ENCODE measurements at regions not wholly inside any gene's neighbourhood (a gene's known extent, or its start where the extent isn't known, plus 50 kb on each side); places are given as distances from the start of the nearest gene placed in this dataset.

GRCh38 chr4:53734584-53735353 is 143.5 kb upstream of the LNX1 start:
- Histone ChIP-seq H3K4me1 (ENCODE audit: control insufficient read depth in 3 of 3, insufficient read depth in 3 of 3, low read length in 3 of 3) (no peaks in the 10 kb centered on the region), H3K9me3 (ENCODE audit: control insufficient read depth in 3 of 3, low read length in 3 of 3) (no peaks in the 10 kb centered on the region), H3K27ac (ENCODE audit: low read depth, low read length) (no peak overlapping the region), H3K4me3 (ENCODE audit: low read length in 3 of 3) (no peak overlapping the region), H3K36me3 (ENCODE audit: control insufficient read depth in 3 of 3, insufficient read depth in 3 of 3, low read length in 3 of 3) (no peaks in the 10 kb centered on the region), H3K27me3 (ENCODE audit: control insufficient read depth in 3 of 3, insufficient read depth in 3 of 3, low read length in 3 of 3) (no peaks in the 10 kb centered on the region), H3K9ac (ENCODE audit: low read depth in 1 of 3, low read length in 3 of 3) (no peak overlapping the region)

GRCh38 chr4:53734182-53734581 is 142.9 kb upstream of the LNX1 start:
- Histone ChIP-seq H3K4me3 (ENCODE audit: low read length in 3 of 3) (no peak overlapping the region), H3K9me3 (ENCODE audit: control insufficient read depth in 3 of 3, low read length in 3 of 3) (no peaks in the 10 kb centered on the region), H3K36me3 (ENCODE audit: control insufficient read depth in 3 of 3, insufficient read depth in 3 of 3, low read length in 3 of 3) (no peaks in the 10 kb centered on the region), H3K4me1 (ENCODE audit: control insufficient read depth in 3 of 3, insufficient read depth in 3 of 3, low read length in 3 of 3) (no peaks in the 10 kb centered on the region), H3K27ac (ENCODE audit: low read depth, low read length) (no peak overlapping the region), H3K9ac (ENCODE audit: low read depth in 1 of 3, low read length in 3 of 3) (no peak overlapping the region), H3K27me3 (ENCODE audit: control insufficient read depth in 3 of 3, insufficient read depth in 3 of 3, low read length in 3 of 3) (no peaks in the 10 kb centered on the region)

GRCh38 chr4:53732661-53733060 is 141.4 kb upstream of the LNX1 start:
- Histone ChIP-seq H3K9ac (ENCODE audit: low read depth in 1 of 3, low read length in 3 of 3) (no peak overlapping the region), H3K27me3 (ENCODE audit: control insufficient read depth in 3 of 3, insufficient read depth in 3 of 3, low read length in 3 of 3) (no peaks in the 10 kb centered on the region), H3K4me1 (ENCODE audit: control insufficient read depth in 3 of 3, insufficient read depth in 3 of 3, low read length in 3 of 3) (no peaks in the 10 kb centered on the region), H3K9me3 (ENCODE audit: control insufficient read depth in 3 of 3, low read length in 3 of 3) (no peaks in the 10 kb centered on the region), H3K4me3 (ENCODE audit: low read length in 3 of 3) (no peak overlapping the region), H3K36me3 (ENCODE audit: control insufficient read depth in 3 of 3, insufficient read depth in 3 of 3, low read length in 3 of 3) (no peaks in the 10 kb centered on the region), H3K27ac (ENCODE audit: low read depth, low read length) (no peak overlapping the region)

- no peaks in the 10 kb centered on the region for H3K27me3 ChIP-seq (ENCODE audit: control insufficient read depth in 3 of 3, insufficient read depth in 3 of 3, low read length in 3 of 3)
- no peaks in the 10 kb centered on the region for H3K4me1 ChIP-seq (ENCODE audit: control insufficient read depth in 3 of 3, insufficient read depth in 3 of 3, low read length in 3 of 3)
- no peak overlapping the region for H3K4me3 ChIP-seq (ENCODE audit: low read length in 3 of 3)
- H3K9me3 ChIP-seq (ENCODE audit: control insufficient read depth in 3 of 3, low read length in 3 of 3), result no peaks in the 10 kb centered on the region
- no peak overlapping the region for H3K27ac ChIP-seq (ENCODE audit: low read depth, low read length)
- H3K9ac ChIP-seq (ENCODE audit: low read depth in 1 of 3, low read length in 3 of 3), result no peak overlapping the region
- H3K36me3 ChIP-seq (ENCODE audit: control insufficient read depth in 3 of 3, insufficient read depth in 3 of 3, low read length in 3 of 3), result no peaks in the 10 kb centered on the region
Measured at GRCh38 chr4:53730031-53730805, 138.9 kb upstream of the LNX1 start.

- H3K9me3 ChIP-seq (ENCODE audit: control insufficient read depth in 3 of 3, low read length in 3 of 3), result no peaks in the 10 kb centered on the region
- no peaks in the 10 kb centered on the region for H3K36me3 ChIP-seq (ENCODE audit: control insufficient read depth in 3 of 3, insufficient read depth in 3 of 3, low read length in 3 of 3)
- H3K9ac ChIP-seq (ENCODE audit: low read depth in 1 of 3, low read length in 3 of 3), result no peak overlapping the region
- H3K4me3 ChIP-seq (ENCODE audit: low read length in 3 of 3), result no peak overlapping the region
- no peaks in the 10 kb centered on the region for H3K27me3 ChIP-seq (ENCODE audit: control insufficient read depth in 3 of 3, insufficient read depth in 3 of 3, low read length in 3 of 3)
- H3K4me1 ChIP-seq (ENCODE audit: control insufficient read depth in 3 of 3, insufficient read depth in 3 of 3, low read length in 3 of 3), result no peaks in the 10 kb centered on the region
- no peak overlapping the region for H3K27ac ChIP-seq (ENCODE audit: low read depth, low read length)
Measured at GRCh38 chr4:53722110-53722509, 130.8 kb upstream of the LNX1 start.

GRCh38 chr4:53721263-53721662 is 130.0 kb upstream of the LNX1 start:
- Histone ChIP-seq H3K27ac (ENCODE audit: low read depth, low read length) (no peak overlapping the region), H3K36me3 (ENCODE audit: control insufficient read depth in 3 of 3, insufficient read depth in 3 of 3, low read length in 3 of 3) (no peaks in the 10 kb centered on the region), H3K27me3 (ENCODE audit: control insufficient read depth in 3 of 3, insufficient read depth in 3 of 3, low read length in 3 of 3) (no peaks in the 10 kb centered on the region), H3K9me3 (ENCODE audit: control insufficient read depth in 3 of 3, low read length in 3 of 3) (no peaks in the 10 kb centered on the region), H3K4me3 (ENCODE audit: low read length in 3 of 3) (no peak overlapping the region), H3K9ac (ENCODE audit: low read depth in 1 of 3, low read length in 3 of 3) (no peak overlapping the region), H3K4me1 (ENCODE audit: control insufficient read depth in 3 of 3, insufficient read depth in 3 of 3, low read length in 3 of 3) (no peaks in the 10 kb centered on the region)

GRCh38 chr4:53720776-53721175 is 129.5 kb upstream of the LNX1 start:
- H3K4me1 ChIP-seq (ENCODE audit: control insufficient read depth in 3 of 3, insufficient read depth in 3 of 3, low read length in 3 of 3), result no peaks in the 10 kb centered on the region
- no peak overlapping the region for H3K9ac ChIP-seq (ENCODE audit: low read depth in 1 of 3, low read length in 3 of 3)
- no peaks in the 10 kb centered on the region for H3K27me3 ChIP-seq (ENCODE audit: control insufficient read depth in 3 of 3, insufficient read depth in 3 of 3, low read length in 3 of 3)
- H3K9me3 ChIP-seq (ENCODE audit: control insufficient read depth in 3 of 3, low read length in 3 of 3), result no peaks in the 10 kb centered on the region
- H3K36me3 ChIP-seq (ENCODE audit: control insufficient read depth in 3 of 3, insufficient read depth in 3 of 3, low read length in 3 of 3), result no peaks in the 10 kb centered on the region
- H3K27ac ChIP-seq (ENCODE audit: low read depth, low read length), result no peak overlapping the region
- H3K4me3 ChIP-seq (ENCODE audit: low read length in 3 of 3), result no peak overlapping the region

GRCh38 chr4:53717064-53717549 is 125.8 kb upstream of the LNX1 start:
- Histone ChIP-seq H3K9ac (ENCODE audit: low read depth in 1 of 3, low read length in 3 of 3) (no peak overlapping the region), H3K27me3 (ENCODE audit: control insufficient read depth in 3 of 3, insufficient read depth in 3 of 3, low read length in 3 of 3) (no peaks in the 10 kb centered on the region)

GRCh38 chr4:53716471-53717063 is 125.3 kb upstream of the LNX1 start:
- Histone ChIP-seq H3K4me1 (ENCODE audit: control insufficient read depth in 3 of 3, insufficient read depth in 3 of 3, low read length in 3 of 3) (no peaks in the 10 kb centered on the region), H3K4me3 (ENCODE audit: low read length in 3 of 3) (no peak overlapping the region), H3K36me3 (ENCODE audit: control insufficient read depth in 3 of 3, insufficient read depth in 3 of 3, low read length in 3 of 3) (no peaks in the 10 kb centered on the region), H3K27ac (ENCODE audit: low read depth, low read length) (no peak overlapping the region), H3K27me3 (ENCODE audit: control insufficient read depth in 3 of 3, insufficient read depth in 3 of 3, low read length in 3 of 3) (no peaks in the 10 kb centered on the region), H3K9ac (ENCODE audit: low read depth in 1 of 3, low read length in 3 of 3) (no peak overlapping the region), H3K9me3 (ENCODE audit: control insufficient read depth in 3 of 3, low read length in 3 of 3) (no peaks in the 10 kb centered on the region)

More at GRCh38 chr4:53717064-53717549, 125.8 kb upstream of the LNX1 start:
- Histone ChIP-seq H3K36me3 (ENCODE audit: control insufficient read depth in 3 of 3, insufficient read depth in 3 of 3, low read length in 3 of 3) (no peaks in the 10 kb centered on the region), H3K4me3 (ENCODE audit: low read length in 3 of 3) (no peak overlapping the region), H3K9me3 (ENCODE audit: control insufficient read depth in 3 of 3, low read length in 3 of 3) (no peaks in the 10 kb centered on the region), H3K4me1 (ENCODE audit: control insufficient read depth in 3 of 3, insufficient read depth in 3 of 3, low read length in 3 of 3) (no peaks in the 10 kb centered on the region), H3K27ac (ENCODE audit: low read depth, low read length) (no peak overlapping the region)

- Histone ChIP-seq H3K4me1 (ENCODE audit: control insufficient read depth in 3 of 3, insufficient read depth in 3 of 3, low read length in 3 of 3) (no peaks in the 10 kb centered on the region), H3K9me3 (ENCODE audit: control insufficient read depth in 3 of 3, low read length in 3 of 3) (no peaks in the 10 kb centered on the region), H3K27me3 (ENCODE audit: control insufficient read depth in 3 of 3, insufficient read depth in 3 of 3, low read length in 3 of 3) (no peaks in the 10 kb centered on the region), H3K4me3 (ENCODE audit: low read length in 3 of 3) (no peak overlapping the region), H3K36me3 (ENCODE audit: control insufficient read depth in 3 of 3, insufficient read depth in 3 of 3, low read length in 3 of 3) (no peaks in the 10 kb centered on the region), H3K9ac (ENCODE audit: low read depth in 1 of 3, low read length in 3 of 3) (no peak overlapping the region), H3K27ac (ENCODE audit: low read depth, low read length) (no peak overlapping the region)
Measured at GRCh38 chr4:53716011-53716410, 124.7 kb upstream of the LNX1 start.

All from skeletal muscle tissue (tissue), 3 donors.